ENCODE measurements at regions not wholly inside any gene's neighbourhood (a gene's known extent, or its start where the extent isn't known, plus 50 kb on each side); places are given as distances from the start of the nearest gene placed in this dataset.
"Not testable (repeated sequence)": the region's sequence is repeated elsewhere in the genome, so short reads cannot be mapped to it uniquely, and the experiment has no call there.

DNA sequence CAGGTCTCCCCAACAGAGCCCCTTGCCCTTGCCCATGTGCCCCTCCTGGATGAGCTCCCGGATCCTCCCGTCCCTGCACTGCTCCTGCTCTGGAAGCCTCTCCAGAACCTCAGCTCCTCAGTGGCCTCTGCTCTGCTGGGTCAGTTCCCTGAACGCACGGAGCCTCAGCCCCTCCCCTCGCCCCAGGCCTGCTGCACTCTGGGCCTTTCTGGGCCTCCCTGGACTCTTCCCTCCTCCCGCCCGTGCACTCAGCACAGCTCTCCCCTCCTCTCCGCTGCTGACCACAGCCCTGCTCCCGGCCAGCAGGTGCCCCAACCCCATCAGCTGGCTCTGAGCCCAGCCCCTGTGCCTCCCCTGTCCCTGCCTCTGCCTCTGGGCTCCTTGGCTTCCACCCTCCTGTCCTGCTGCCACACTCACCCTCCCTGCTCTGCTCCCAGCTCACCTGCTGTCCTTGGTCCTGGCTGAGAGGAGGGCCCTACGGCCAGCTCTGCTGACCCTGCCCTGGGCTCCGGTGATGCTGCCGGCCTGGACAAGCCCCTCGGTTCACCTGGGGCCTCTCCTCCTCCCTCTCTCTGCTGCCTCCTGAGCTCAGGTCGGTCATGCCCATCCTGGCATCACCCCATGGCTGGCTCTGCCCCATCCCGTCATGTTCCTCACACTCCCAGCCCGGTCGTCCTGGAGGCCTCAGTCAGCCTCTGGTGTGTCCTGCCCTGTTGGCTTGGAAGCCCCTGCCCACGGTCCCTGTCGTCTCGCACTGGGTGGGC lies 248.4 kb downstream of the TMEM121 start:
- not testable (repeated sequence) for DNase-seq (ENCODE audit: low read depth, low spot score)

DNA sequence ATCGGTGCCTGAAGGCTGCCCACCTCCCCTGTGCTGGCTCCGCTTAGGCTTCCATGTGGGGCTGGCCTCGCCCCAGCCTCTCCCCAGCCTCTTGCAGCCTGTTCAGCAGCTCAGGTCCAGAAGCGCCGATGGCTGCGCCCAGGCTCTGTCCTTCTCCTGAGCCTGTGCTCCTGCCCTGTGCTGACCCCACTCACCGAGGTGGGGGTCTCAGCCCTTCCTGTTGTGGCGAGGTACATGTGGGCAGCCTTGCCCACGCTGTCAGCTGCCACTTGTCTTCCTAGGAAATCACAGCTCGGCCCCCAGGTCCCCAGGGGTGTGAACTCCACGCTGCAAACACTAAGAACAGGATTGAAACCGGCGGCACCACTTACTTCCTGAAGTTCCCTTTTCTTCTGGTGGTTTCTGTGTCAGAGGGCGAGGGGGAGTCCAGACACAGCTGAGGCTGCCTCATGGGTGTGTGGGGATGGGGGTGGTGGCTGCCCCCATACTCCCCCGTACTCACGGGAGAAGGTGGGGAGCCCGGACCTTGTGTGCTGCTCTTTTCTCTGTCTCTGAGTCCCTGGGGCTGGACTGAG lies 249.1 kb downstream of the TMEM121 start:
- DNase-seq (ENCODE audit: low read depth, low spot score): not testable (repeated sequence)

DNA sequence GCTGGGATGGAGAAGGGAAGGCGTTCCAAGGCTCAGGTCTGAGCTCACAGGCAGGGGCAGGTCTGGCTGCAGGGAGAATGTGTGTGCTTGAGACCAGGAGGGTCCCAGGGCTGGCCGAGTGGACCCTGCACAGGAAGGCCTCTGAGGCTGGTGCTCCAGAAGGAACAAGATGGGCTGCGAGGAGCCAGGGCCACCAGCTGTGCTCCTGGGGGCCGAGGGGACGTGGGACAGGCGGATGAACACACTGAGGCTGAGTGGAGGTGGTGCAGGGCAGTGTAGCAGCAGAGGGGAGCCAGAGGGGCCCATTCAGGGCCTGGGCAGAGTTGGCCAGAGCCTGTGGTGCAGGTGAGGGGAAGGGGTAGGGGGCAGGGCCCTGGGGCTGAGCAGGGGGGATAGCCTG lies 249.7 kb downstream of the TMEM121 start:
- DNase-seq (ENCODE audit: low read depth, low spot score): not testable (repeated sequence)

DNA sequence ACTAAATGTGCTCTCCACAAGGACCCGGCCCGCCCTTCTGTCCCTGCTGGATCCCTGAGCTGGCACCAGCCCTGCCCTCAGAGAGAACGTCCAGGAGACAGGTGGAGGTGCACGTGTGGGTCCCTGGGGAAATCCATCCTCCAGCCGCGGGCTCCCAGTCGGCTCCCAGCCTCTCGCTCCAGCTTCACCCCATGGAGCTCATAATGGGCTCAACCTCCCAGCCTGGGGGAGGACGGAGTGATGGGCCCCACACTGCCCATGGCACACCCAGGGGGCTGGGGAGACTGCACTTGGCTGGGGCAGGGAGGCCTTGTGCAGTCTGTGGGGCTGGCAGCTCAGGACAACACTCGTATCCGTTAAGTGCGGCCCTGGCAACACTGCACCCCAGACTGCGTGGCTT lies 250.5 kb downstream of the TMEM121 start:
- DNase-seq (ENCODE audit: low read depth, low spot score): no peak

DNA sequence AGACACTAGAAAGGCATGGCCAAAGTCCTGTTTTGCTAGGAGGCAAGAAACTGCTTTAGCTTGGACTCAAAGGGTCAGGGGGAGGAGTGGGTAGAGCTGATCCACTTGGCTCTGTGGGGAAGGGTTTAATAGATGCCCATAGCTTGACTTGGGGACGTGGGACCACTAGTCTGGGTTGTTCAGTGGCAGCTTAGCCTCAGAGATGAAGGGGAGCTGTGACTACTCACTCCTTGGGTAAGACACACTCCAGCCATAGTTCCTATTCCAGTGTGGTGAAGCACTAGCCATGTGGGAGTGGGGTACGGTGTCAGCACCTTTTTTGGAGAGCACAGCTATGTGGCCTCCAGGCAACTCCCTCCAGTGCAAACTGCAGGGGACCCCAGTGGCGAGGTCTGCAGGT lies 257.3 kb downstream of the TMEM121 start:
- no peak for DNase-seq (ENCODE audit: low read depth, low spot score)

DNA sequence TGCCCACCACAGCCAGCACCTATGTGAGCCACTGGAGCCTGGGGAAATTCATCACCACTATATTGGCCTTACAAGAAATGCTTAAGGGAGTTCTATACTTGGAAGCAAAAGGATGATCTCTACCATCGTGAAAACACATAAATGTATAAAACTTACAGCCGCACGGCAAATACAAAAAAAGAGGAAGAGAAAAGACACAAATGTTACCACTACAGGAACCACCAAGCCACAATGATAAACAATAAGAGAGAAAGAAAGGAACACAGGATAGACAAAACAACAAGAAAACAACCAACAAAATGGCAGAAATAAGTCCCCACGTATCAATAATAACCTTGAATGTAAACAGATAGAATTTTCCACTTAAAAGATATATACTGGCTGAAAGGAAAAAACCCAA lies 267.5 kb downstream of the TMEM121 start:
- no peak for DNase-seq (ENCODE audit: low read depth, low spot score)

DNA sequence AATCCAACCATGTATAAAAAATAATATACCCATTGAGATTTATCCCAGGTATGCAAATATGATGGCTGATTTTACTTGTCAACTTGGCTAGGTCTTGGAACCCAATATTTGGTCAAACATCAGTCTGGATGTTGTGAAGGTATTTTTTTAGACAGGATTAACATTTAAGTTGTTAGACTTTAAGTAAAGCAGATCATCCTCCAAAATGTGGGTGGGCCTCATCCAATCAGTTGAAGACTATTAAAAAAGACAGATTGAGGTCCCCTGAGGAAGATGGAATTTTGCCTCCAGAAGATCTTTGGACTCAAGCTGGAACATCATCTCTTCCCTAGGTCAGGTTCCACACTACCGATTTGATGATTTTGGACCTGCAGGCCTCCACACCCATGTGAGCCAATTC lies 271.2 kb downstream of the TMEM121 start:
- no peak for DNase-seq (ENCODE audit: low read depth, low spot score)

DNA sequence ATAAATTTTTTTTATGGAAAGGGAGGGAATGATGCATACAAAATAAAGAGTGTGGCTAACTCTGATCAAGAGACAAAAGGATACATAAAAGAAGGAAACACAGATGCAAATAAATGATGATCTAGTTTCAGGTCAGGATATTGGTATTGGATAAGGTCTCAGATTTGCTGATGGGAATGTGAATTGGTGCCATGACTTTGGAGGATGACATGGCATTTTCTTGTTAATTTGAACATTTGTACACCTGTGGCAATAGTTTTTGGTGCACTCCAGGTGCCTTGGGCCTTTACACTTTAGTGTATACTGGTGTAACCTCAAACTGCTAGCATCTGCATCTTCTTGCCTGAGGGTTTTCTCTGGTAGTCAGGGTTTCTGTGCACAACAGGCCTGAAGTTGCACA lies 279.3 kb downstream of the TMEM121 start:
- no peak for DNase-seq (ENCODE audit: low read depth, low spot score)

DNA sequence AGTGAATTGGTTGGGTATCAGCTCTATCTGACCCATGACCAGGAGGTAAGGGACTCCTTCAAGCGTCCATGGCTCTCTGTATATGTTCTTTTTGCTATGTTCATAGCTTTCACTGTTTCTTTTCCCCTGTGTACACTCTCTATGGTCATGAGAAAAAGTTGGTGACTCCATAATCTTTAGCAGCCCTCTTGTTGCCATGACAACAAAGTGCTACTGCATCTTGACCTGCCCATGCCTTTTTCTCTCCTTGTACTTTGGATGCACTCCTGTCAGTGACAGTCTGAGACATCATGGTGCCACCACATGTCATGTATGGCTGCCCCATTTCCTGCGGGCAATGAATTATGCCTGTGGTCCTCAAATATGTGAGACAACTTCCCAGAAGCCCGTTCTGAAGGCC lies 280.2 kb downstream of the TMEM121 start:
- DNase-seq (ENCODE audit: low read depth, low spot score): no peak

DNA sequence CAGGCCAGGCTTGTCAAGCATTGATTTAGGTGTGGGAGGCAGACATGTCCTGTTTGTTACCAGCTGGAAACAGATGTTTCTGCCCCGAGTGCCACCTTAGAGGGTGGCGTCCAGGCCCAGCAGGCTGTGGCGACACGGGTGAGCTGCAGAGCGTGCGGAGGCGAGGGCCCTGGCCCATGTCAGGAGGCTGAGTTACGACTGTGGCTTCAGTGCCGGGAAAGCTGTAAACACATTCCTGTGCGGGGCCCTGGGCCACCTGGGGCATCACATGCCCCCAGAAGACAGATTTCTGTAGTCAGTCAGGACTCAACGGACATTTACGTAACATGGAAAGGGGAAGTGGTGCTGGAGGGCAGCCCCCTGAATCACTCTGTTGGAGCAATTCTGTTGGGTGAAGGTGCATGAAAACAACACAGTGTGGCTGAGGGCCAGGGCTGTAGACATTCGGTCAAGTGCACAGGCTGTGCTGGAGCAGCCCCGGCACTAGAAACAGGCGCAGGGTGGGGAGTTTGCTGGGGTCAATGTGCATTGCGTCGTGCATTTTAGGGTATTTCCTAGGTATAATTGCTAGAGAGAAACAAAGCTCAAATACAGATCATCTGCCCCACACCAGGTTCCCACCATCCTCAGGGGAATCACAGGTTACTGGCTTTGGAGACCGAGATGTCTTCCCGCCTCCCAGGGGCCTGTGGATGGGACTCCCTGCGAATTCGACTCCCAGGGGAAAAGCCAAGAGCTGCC lies 291.8 kb downstream of the TMEM121 start:
- no peak for DNase-seq (ENCODE audit: low read depth, low spot score)

DNA sequence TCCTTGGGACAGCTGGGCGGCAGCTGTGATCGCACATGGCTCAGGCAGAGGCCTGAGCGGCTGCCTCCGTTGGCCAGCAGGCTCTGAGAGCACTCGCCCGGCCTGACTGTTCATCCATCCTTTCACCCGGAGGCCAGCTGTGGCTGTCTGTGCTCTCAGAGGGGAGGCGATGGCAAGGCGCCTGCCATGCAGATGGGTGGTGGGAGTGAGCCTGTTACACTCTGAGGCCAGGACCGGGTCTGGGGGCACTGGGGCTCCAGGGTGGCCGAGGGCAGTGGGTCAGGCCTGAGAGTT lies 292.3 kb downstream of the TMEM121 start:
- DNase-seq (ENCODE audit: low read depth, low spot score): no peak

DNA sequence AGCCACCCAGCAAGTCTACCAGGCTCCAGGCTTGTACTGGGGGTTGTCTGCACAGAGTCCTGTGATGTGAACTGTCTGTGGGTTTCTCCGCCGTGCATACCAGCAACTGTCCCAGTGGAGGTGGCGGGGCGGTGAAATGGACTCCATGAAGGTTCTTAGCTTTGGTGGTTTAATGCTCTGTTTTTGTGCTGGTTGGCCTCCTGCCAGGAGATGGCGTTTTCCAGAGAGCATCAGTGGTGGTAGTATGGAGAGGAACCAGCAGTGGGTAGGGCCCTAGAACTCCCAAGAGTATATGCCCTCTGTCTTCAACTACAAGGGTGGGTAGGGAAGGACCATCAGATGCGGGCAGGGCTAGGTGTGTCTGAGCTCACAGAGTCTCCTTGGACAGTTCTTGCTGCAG lies 303.8 kb downstream of the TMEM121 start:
- no peak for DNase-seq (ENCODE audit: low read depth, low spot score)

DNA sequence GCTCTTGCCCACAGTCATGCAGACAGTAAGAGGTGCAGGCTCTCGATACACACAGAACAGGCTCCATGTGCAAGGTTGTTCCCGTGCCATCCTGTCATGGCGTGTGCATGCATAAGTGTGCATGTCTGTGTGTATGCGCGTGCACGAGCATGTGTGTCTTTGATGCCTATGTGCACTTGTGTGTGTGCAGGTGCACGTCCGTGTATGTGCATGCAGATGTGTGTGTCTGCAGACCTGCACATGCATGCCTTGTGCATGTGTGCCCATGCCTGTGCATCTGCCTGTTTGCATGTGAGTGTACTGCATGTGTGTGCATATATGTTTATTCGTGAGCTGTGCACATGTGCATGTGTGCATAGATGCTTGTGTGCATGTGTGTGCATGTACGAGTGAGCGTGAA lies 309.8 kb downstream of the TMEM121 start:
- DNase-seq (ENCODE audit: low read depth, low spot score): no peak

DNA sequence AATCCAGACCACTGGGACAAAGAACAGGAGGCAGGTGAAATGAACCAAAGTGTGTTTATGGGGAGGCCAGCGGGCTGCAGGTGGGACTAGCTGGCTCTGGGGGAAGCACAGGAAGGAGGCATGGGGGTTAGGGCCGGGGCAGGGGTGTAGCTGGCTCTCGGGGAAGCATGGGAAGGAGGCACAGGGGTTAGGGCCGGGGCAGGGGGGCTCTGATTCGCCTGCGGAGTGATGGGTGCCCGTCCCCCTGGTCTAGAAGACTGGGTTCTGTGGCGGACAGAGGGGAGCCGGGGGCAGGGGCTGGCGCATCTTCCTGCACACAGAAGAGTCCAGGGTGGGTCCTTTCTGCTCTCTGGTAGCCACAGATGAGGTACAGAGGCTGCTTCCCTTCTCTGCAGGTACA lies 310.3 kb downstream of the TMEM121 start:
- DNase-seq (ENCODE audit: low read depth, low spot score): no peak

DNA sequence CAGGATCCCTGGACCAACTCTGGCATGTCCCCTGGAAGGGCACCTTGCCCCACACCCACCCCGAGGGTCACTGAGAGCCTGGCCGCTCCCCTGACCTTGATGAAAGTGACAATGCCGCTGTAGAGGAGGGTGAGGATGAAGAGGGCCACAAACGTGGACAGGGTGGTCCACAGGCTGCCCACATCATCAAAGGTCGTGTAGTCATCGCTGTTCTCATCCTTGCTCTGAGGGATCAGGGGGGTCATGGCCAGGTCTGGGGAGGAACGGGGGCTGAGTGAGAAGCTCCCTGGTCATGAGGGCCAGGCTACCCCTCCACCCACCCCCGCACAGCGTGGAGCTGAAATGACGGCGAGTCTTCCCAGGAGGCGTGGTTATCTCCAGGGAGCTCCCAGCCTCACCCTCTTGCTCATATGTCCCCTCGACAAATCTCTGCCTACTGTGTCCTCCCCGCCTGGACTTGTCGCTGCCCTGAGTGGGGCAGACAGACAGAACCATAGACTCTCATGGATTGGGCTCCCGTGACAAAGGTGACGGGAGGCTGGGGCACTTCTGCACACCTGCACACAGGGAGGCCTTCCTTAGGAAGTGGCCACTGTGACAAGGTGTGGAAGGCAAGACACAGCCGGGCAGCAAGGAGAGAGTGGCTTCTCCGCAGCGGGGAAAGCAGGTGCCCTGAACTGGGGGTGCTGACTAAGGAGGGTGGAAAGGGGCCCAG lies 311.1 kb downstream of the TMEM121 start:
- no peak for DNase-seq (ENCODE audit: low read depth, low spot score)

DNA sequence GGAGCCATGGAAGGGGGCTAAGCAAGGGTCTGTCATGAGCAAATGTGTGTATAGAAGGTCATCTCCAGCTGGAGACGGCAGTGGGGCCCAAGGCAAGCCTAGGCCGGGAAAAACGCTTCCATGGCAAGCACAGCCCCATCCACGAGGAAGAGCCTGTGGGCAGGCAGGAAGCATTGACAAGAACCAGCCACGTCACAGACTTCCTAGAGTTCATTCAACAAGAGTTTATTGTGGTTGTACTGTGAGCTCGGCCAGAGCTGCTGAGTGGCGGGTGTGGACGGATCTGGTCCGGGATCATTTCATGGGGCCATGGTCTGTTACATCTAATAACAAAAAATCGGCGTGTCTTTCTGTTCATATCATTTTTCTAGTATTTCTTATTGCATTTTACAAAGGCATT lies 311.7 kb downstream of the TMEM121 start:
- no peak for DNase-seq (ENCODE audit: low read depth, low spot score)

DNA sequence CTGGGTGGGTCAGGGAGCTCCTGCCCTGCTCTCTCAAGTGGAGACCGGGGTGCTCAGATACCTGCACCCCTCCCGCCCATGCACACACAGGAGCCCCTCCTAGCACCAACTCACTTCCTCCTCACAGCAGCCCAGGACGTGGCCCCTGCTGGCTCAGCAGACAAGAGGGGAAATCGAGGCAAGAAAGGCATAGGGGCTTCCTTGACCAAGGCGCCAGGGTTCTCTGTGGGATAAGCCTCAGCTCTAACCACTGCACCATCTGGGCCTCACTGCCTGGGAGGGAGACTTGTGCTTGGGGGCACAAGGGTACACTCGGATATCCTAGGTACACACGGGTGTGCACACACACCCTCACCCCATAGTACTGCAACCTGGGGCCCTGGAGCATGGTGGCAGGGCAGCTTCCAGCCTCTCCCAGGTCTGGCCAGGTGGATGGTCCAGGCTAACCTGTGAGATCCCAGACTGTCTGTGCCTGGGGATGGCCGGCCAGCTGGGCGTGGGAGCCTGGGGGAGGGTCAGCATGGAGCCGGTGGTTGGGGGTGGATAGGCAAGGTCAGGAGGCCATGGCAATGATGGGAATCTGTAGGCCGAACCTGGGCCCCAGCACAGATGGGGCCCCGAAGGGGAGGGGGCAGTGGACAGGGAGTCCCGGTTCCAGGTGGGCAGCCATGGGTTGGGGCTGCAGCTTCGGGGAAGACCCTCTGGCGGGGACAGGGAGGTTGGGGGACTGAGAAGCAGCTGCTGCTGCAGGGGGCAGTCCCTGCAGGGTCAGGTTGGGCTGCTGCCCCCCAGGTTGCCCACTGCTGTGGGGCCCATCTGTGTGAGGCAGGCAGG lies 312.4 kb downstream of the TMEM121 start:
- no peak for DNase-seq (ENCODE audit: low read depth, low spot score)

DNA sequence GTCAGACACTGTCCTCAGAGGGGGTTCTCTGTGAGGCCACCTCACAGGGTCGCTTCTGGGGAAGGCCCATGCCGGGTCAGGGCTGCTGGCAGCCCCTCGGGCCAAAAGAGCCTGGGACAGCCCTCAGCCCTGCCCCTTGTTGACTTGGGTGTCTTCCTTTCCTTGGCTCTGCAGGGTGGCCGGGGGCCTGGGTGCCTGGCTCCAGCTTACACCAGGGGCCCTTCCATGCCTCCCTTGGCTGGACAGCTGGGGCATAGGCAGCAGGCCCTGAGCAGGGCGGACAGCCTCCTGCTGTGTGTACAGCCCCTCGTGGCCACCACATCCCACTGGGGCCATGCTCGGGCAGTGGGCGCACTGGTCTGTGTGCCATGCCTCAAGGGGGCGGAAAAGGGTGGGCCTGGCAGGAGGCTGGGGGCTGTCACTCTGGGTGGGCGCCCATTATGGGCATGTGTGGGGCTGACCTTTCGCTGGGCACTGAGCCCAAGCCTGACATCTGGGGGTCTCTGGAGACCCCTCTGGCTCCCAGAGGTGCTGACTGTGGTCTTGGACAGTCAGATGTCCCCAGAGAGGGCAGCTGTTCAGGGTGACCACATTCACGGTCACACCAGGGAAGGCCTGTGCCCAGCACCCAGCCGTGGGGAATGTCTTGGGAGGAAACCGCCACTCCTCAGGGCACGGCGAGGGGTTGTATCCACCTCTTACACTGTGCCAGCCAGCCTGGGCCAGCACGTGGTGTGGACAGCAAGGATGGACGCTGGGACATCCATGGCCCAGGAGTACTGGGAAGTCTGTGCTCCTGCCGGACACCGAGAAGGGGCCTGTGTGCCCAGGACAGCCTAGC lies 313.3 kb downstream of the TMEM121 start:
- no peak for DNase-seq (ENCODE audit: low read depth, low spot score)

DNA sequence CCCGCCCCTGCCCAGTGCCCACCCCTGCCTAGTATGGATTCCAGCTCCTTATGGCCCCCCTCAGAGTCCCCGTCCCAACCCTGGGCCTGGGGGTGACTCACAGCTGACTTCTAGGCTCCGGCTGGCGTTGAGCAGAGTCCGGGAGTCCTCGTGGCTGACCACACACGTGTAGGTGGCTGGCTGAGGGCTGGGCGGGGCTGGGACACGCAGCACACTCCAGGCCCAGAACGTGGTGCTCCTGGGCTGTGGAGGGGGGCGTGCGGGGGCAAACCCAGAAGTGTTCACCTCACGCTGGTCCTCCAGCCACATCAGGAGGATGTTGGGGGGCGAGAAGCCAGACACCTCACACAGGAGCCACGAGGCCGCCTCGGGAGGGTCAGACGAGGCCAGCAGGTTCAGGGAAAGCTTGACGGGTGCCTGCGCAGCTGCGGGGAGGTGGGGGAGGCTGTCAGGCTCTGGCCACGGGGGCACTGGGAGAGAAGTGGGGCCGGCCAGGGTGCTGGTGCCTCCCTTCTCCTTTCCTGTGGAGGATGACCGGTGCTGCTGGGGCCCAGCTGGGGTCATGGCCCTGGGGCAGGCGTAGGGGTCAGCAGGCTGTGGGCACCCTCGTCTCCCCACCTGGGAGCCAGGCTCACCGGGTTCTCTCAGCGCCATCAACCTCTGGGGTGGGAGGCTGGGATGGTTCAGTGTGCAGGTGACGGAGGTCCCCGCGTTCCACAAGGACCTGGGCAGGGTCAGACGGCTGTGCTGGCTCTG lies 314.1 kb downstream of the TMEM121 start:
- no peak for DNase-seq (ENCODE audit: low read depth, low spot score)
